ENCODE measurements at regions not wholly inside any gene's neighbourhood (a gene's known extent, or its start where the extent isn't known, plus 50 kb on each side); places are given as distances from the start of the nearest gene placed in this dataset.

DNA sequence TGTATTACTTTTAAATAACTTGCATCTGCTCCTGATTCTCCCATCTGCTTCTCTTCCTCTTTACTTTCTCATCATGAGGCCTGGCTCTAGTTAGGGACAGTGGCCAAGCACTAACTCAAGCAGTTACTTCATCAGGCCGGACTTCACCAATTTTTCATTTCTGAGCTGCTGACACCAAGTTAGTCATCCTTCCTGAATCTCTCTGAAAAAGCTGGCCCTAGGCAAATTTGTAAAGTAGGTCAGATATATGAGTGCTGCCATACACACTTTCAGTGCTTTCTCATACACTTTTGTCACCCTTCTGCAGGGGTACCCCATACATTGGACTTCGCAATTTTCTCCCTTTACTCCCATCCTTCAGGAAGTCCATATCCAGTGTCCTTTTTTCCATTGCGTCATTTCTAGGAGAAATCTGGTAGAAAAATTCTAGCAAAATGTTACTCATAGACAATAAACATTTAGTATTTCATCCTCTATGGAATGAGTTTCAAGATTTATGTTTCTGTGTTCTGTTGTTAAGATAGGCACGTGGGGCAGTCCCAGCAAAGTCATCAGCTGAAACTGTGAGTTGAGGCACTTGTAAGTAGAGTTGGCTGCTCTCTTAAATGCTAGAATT, 276.8 kb upstream of the TMPO start (continued):
- TF ChIP-seq RAD51 (IDR thresholded peaks at IDR 0.05): no peak
- TF ChIP-seq NFIC (IDR thresholded peaks at IDR 0.05; ENCODE audit: low read depth, low read length): no peak

GRCh38 chr12:98243190-98243589, 272.2 kb upstream of the TMPO start:
- no TSS peak for BruUV-seq (replicated peaks)
- TF ChIP-seq E2F4 (IDR thresholded peaks at IDR 0.05; ENCODE audit: low read depth, low read length) (no peak), ZNF207 (IDR thresholded peaks at IDR 0.05; ENCODE audit: borderline replicate concordance) (no peak), KAT2A (conservative IDR thresholded peaks at IDR 0.05; ENCODE audit: control insufficient read depth, low read depth, low read length) (no peak), ZNF274 (IDR thresholded peaks at IDR 0.05; ENCODE audit: insufficient read depth, insufficient read length) (no peak), CHD2 (IDR thresholded peaks at IDR 0.05; ENCODE audit: borderline replicate concordance, low read depth, low read length) (no peak), CEBPB (IDR thresholded peaks at IDR 0.05; ENCODE audit: borderline replicate concordance in 1 of 2, low read depth in 2 of 2, low read length in 2 of 2) (no peak), BMI1 (IDR thresholded peaks at IDR 0.05; ENCODE audit: borderline replicate concordance) (no peak), FOXK2 (IDR thresholded peaks at IDR 0.05) (no peak), SUPT20H (IDR thresholded peaks at IDR 0.05; ENCODE audit: borderline replicate concordance, control insufficient read depth, low read depth, low read length) (no peak)
- H3K4me2 ChIP-seq (ENCODE audit: control insufficient read depth, insufficient read depth): no peak overlapping the region
- no peaks in the 10 kb centered on the region for H3K36me3 ChIP-seq (ENCODE audit: control insufficient read depth in 2 of 2, insufficient read depth in 2 of 2, low read length in 1 of 2)
- no peaks in the 10 kb centered on the region for H3K4me1 ChIP-seq (ENCODE audit: control insufficient read depth, insufficient read depth, low read length)
- H3K79me2 ChIP-seq (ENCODE audit: control insufficient read depth, insufficient read depth, low read length): no peaks in the 10 kb centered on the region
- H4K20me1 ChIP-seq (ENCODE audit: control insufficient read depth, insufficient read depth): no peaks in the 10 kb centered on the region
- H3K27ac ChIP-seq (ENCODE audit: control insufficient read depth, insufficient read depth): no peak overlapping the region
- in situ Hi-C loops (cut with MboI): no loop called here
- no peaks in the 10 kb centered on the region; the same call in 2 of the 3 replicates for H3K9me3 ChIP-seq (replicated peaks; ENCODE audit: control insufficient read depth, insufficient read depth, low read length)
- FAIRE-seq (no peak), DNase-seq (ENCODE audit: low read depth, low spot score) (no peak), ATAC-seq (no peak)
- no peaks in the 10 kb centered on the region; a peak in 1 of 4 replicates for H3K27me3 ChIP-seq (replicated peaks in 1 of 2; ENCODE audit: control insufficient read depth in 2 of 2, insufficient read depth in 2 of 2, low read length in 1 of 2)
- SMC1A ChIA-PET (ENCODE audit: uncharacterized antibody, unreplicated experiment): interaction anchor here (0.7 to 5.6 kb wide), 6 partner anchors 11 to 1317 kb away, joined by 4 to 41 read pairs (median 16); no protein-coding TSS in a partner anchor
- POLR2A ChIA-PET: interaction anchor here (1.7 kb wide), 1 partner anchor 71 kb away, joined by 4 read pairs; no protein-coding TSS in a partner anchor
- WGBS (ENCODE audit: insufficient coverage, insufficient replicate concordance, low lambda C conversion rate, missing lambda C conversion rate): 0% methylated on average over 1 of the region's 1 CpG
- intact Hi-C loops (cut with micrococcal nuclease; ENCODE audit: unreplicated experiment): no loop called here
- RAD21 ChIA-PET (ENCODE audit: unreplicated experiment): interaction anchor here (1.6 to 2.4 kb wide), 2 partner anchors 10 to 18 kb away, joined by 3 to 6 read pairs; no protein-coding TSS in a partner anchor
- CTCF ChIA-PET: interaction anchor here (0.6 to 2.0 kb wide), 2 partner anchors 12 to 14 kb away, joined by 3 to 6 read pairs; no protein-coding TSS in a partner anchor
- H3K9ac ChIP-seq (ENCODE audit: control insufficient read depth, insufficient read depth, low read length): no peak overlapping the region
- H2AFZ ChIP-seq (ENCODE audit: control insufficient read depth, low read depth, low read length): no peak overlapping the region
- no peak overlapping the region for H3K4me3 ChIP-seq
